ENCODE measurements at regions not wholly inside any gene's neighbourhood (a gene's known extent, or its start where the extent isn't known, plus 50 kb on each side); places are given as distances from the start of the nearest gene placed in this dataset.
A peak's percentile ranks its signal among the peaks of the same experiment; 100 is the strongest.

DNA sequence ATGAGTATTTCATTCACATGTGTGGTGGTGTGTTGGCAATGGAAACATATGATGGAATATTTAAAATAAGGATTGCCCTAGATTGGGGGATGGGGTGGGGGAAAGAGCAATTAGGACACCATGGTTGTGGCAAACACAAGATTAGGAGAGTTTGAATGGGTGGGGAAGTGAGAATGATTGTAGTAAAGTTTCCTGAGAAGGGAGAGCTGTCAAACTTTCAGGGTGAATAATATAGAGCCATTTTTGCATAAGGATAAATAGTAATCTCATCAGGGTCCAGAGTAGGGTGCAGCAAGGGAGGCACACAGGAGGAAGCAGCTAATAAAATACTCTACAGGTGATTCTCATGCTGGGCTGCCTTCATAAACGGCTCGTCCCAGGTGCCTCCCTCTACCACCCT is 294.9 kb upstream of the MARCKS start:
- TF ChIP-seq, protein P1, sequence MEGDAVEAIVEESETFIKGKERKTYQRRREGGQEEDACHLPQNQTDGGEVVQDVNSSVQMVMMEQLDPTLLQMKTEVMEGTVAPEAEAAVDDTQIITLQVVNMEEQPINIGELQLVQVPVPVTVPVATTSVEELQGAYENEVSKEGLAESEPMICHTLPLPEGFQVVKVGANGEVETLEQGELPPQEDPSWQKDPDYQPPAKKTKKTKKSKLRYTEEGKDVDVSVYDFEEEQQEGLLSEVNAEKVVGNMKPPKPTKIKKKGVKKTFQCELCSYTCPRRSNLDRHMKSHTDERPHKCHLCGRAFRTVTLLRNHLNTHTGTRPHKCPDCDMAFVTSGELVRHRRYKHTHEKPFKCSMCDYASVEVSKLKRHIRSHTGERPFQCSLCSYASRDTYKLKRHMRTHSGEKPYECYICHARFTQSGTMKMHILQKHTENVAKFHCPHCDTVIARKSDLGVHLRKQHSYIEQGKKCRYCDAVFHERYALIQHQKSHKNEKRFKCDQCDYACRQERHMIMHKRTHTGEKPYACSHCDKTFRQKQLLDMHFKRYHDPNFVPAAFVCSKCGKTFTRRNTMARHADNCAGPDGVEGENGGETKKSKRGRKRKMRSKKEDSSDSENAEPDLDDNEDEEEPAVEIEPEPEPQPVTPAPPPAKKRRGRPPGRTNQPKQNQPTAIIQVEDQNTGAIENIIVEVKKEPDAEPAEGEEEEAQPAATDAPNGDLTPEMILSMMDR (conservative IDR thresholded peaks at IDR 0.05): no peak
- H3K27ac ChIP-seq: no peak overlapping the region

DNA sequence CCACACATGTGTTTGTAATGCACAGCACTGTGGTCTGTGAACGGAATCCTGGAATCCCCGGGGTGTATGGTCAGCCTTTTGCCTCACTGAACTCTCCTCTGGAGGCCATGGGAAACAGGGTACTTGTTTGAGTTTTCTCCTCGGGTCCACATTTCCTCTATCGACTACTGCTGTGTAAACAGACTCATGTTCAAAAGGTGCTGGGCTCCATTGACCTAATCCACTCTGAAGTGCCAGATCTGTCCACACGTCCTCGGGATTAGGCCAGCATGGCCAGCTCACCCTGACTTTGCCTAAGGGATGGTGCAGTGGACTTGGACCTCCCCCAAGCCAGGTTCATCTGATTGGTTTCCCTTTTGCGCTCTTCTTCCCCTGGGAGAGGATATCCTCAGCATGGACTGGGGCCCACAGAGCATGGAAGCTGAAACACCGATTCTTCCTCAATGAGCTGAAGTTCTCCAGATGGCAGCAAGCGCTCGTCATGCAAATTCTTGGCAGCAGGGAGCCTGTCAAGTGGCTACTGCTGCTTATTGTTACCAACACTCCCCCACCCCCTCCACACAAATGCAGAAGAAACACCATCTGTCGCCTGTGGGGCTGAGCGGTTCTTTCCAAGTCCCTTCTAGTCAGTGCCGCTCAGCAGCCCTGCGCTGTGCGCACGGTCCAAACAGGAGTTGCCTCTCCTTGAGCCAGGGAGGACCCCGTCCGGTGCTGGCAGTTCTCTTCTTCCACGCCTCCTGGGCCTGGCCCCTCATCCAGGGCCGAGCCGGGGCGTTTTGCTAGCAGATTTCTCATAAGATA is 292.6 kb upstream of the MARCKS start:
- TF ChIP-seq, protein P1 (conservative IDR thresholded peaks at IDR 0.05): no peak
- H3K27ac ChIP-seq: no peak overlapping the region

GRCh38 chr6:113565306-113565705 is 291.8 kb upstream of the MARCKS start:
- H3K27ac ChIP-seq: no peak overlapping the region
- TF ChIP-seq, protein P1 (conservative IDR thresholded peaks at IDR 0.05): no peak

DNA sequence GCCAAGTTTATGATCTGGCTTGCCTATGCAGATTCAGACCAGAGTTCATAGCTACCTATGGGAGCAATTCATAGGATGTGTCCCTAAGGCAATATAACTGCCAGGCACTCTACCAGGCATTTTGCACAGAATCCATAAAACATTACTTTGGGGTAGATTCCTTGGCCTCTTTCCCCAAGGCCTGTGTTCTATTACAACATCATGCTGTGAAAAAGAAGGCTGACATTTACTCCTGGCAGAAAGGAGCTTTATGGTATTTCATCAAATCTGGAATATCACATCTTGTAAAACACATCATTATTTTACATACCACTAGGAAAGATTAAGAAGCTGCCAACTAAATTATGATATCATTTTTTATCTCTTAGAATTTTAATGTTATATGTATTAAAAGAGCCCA is 287.0 kb upstream of the MARCKS start:
- H3K27ac ChIP-seq: no peak overlapping the region
- TF ChIP-seq, protein P1 (conservative IDR thresholded peaks at IDR 0.05): no peak

- TF ChIP-seq, protein P1 (conservative IDR thresholded peaks at IDR 0.05): peak; percentile 57
- no peak overlapping the region for H3K27ac ChIP-seq
These were observed 286.5 kb upstream of the MARCKS start for GRCh38 chr6:113570641-113571040.

- TF ChIP-seq, protein P1 (conservative IDR thresholded peaks at IDR 0.05): no peak
- H3K27ac ChIP-seq: peak overlapping the region; percentile 23; the same call in 1 of the 2 replicates
These were observed 283.0 kb upstream of the MARCKS start for GRCh38 chr6:113574147-113574546.

DNA sequence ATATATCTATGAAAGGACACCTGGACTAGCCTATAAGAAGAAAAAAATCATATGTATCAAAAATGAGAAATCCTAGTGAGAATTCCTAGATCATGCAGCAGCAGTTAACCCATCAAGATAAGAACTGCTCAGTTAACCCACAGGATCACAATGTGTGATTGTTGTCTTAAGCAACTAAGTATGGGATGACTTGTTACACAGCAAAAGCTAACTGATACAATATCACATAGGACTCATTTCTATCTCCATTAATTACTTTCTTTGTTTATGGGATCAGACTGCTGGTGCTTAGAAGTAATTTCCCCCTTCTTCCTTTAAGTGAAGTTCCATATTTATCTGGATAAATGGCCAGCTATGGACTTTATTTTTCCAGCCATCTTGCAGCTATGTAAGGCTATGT is 280.8 kb upstream of the MARCKS start:
- TF ChIP-seq, protein P1 (conservative IDR thresholded peaks at IDR 0.05): no peak
- no peak overlapping the region for H3K27ac ChIP-seq
